ENCODE measurements at regions not wholly inside any gene's neighbourhood (a gene's known extent, or its start where the extent isn't known, plus 50 kb on each side); places are given as distances from the start of the nearest gene placed in this dataset.
A peak's percentile ranks its signal among the peaks of the same experiment; 100 is the strongest.
"Not testable (repeated sequence)": the region's sequence is repeated elsewhere in the genome, so short reads cannot be mapped to it uniquely, and the experiment has no call there.

GRCh38 chr2:239594772-239595608, 194.2 kb upstream of the HDAC4 start:
- peak in 1 of 2 experiments; percentile 7 for DNase-seq

- DNase-seq: no peak
Measured at GRCh38 chr2:239594019-239594771, 193.4 kb upstream of the HDAC4 start.

DNA sequence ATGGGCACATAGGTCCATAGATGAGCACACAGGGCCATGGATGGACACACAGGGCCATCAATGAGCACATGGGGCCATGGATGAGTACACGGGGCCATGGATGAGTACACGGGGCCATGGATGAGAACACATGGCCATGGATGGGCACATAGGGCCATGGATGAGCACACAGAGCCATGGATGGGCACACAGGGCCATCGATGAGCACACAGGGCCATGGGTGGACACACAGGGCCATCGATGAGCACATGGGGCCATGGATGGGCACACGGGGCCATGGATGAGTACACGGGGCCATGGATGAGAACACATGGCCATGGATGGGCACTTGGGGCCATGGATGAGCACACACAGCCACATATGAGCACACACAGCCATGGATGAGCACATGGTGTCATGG, 192.6 kb upstream of the HDAC4 start:
- DNase-seq: no peak

- not testable (repeated sequence) for DNase-seq
Measured at GRCh38 chr2:239592629-239593290, 191.9 kb upstream of the HDAC4 start.

GRCh38 chr2:239590995-239591915, 190.4 kb upstream of the HDAC4 start:
- DNase-seq: no peak

GRCh38 chr2:239590276-239590675, 189.5 kb upstream of the HDAC4 start:
- no peak for DNase-seq

- DNase-seq: no peak
Measured at GRCh38 chr2:239589833-239590232, 189.0 kb upstream of the HDAC4 start.

- DNase-seq: no peak
Measured at GRCh38 chr2:239589270-239589825, 188.5 kb upstream of the HDAC4 start.

- DNase-seq: no peak
Measured at GRCh38 chr2:239588451-239589269, 187.8 kb upstream of the HDAC4 start.

DNA sequence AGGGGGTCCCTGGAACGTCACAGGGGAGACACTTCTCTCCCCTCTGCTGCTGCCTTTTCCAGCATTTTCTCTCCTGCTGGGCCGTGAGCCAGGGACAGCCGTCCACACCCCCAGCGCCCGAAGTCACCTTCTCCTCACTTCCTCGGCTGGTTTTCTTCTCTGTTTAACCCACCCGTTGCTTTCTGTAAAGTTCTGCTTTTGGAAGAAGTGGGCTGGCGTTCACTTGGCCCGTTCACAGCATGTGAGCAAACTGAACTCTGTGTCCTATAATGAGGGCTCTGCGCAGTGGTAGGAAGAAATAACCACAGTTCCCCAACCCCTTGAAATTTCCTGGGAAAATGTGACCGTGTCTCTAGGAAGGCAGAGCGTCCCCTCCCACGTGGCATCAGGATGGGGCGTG, 187.0 kb upstream of the HDAC4 start:
- DNase-seq: no peak

DNA sequence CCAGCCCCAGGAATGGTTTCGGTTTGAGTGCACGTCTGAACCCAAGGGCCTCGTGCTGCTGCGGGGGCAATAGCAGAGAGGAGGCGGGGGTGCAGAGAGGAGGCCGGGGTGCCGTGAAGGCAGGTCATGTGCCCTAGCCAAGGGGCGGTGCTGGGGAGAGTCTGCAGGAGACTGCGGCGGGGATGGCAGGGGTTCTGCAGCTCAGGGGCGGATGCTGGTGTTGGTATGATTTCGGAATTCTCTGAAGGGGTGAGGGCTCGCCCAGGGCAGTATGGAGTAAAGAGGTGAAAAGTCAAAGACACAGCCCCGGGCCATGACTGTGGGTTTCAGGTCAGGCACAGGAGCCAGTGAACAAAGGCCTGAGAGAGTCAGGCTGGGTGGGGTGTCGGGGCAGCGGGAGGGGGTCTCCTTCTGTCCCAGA, 186.5 kb upstream of the HDAC4 start:
- DNase-seq: no peak

GRCh38 chr2:239586651-239587310, 186.0 kb upstream of the HDAC4 start:
- no peak for DNase-seq

- no peak for DNase-seq
Measured at GRCh38 chr2:239585422-239585821, 184.6 kb upstream of the HDAC4 start.

DNA sequence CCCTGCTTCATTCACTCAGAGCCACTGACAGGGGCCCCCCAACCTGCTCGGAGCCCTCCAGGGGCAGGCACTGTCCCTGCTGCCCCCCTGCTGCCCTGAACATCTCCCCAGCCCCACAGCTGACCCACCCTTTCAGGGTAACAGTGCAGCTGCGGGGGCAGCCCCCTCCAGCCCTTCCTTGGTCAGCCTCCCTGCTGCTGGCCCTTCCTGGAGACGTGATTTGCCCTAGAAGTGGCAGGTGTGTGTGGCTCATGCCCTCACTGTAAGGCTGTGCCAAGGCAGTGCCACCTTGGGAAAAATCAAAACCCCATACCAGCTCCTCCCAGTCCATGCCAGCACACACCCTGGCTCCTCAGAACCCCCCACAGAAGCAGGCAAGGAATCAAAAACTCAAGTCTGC, 184.2 kb upstream of the HDAC4 start:
- DNase-seq: no peak

DNA sequence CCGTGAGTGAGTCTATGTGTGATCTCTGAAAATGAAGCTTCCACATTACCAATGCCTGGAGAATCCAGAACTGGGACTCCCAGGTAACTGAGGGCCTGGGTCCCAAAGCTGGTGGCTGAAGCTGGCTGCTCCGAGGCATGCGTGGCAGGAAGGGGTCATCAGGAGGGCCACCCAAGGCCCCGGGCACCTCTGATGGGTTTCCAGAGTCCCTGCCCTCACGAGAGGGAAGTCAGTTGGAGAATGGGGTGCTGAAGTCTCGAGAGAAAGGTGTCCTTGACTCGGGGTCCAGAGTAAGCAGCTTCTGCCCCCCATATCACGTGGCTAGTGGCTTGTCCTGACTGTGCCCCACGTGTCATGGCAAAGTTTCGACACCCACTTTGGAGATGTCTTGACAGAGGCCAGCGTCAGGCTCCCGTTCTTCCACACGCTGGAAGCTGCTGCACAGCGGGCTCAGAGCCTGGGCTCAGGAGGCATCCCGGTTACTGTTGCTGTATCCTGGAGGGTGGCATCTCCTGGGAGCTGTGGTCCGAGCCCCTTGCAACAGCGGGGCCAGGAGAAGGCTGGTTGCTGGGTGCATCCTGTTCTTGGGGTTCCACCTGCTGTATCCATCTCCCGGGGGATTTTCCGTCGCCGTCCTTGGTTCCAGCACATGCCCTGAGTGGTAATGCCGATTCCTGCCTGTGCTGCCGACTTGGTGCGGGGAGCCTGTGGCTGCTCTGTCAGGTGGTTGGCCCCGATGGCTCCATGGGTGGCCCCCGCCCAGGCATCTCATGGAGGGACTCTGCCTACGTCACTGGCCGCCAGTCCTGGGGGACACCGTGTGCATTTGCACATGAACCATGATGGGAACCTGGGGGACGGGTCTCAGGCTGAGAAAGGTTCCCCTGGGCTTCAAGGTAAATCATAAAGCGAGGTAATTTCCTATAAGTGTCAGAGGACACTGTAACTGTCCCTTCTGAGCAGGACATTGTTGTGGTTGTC, 183.3 kb upstream of the HDAC4 start:
- no peak for DNase-seq

GRCh38 chr2:239583171-239583878, 182.5 kb upstream of the HDAC4 start:
- DNase-seq: no peak

GRCh38 chr2:239582476-239582875, 181.7 kb upstream of the HDAC4 start:
- DNase-seq: no peak

DNA sequence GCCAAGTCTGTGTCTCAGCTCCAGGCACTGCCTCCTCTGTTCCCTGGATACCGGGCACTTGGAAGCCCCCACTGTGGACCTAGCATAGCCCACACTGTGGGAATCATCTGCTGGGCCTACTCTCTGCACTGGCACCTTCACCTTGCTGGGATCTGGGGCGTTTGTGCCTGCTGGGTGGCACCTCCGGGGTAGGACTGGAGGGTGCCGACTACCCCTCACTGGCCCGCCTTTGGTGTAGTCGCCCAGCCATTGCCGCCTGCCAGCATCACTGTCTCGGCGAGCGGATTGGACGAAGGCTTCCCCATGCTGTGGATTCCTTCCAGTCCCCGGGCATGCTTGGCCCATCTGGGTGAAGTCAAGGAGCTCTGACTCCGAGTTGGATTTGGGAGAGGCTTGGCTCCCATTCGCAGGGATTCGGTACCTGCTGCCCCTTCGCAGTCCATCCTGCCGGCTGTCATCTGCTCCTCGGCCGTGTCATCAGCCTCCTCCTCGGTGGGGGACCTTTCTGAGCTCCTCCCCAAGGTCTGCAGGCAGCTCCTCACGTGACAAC, 180.6 kb upstream of the HDAC4 start:
- DNase-seq: no peak

GRCh38 chr2:239580199-239580527, 179.3 kb upstream of the HDAC4 start:
- no peak for DNase-seq

All from NCI-H524 (cell line).